D721Med (cell line): ENCODE measurements at regions not wholly inside any gene's neighbourhood (a gene's known extent, or its start where the extent isn't known, plus 50 kb on each side); places are given as distances from the start of the nearest gene placed in this dataset.

Experiments used
- DNase-seq: peaks from one replicate; pipeline ENCODE4 v3.0.0; 2011; ENCODE audit warnings: low spot score; ENCODE audit not compliant: insufficient read length
- FAIRE-seq: peaks from 2 replicates; lab custom pipeline; 2011; peaks lifted over from hg19 to GRCh38; lab: Jason Lieb, UNC
- TF ChIP-seq, protein P1 (sequence below): IDR thresholded peaks from 2 replicates; pipeline ENCODE4 v1.5.1; 2012; ENCODE audit warnings: mild to moderate bottlenecking, control low read depth; ENCODE audit not compliant: insufficient read depth; ENCODE audit errors: missing control alignments

DNA sequence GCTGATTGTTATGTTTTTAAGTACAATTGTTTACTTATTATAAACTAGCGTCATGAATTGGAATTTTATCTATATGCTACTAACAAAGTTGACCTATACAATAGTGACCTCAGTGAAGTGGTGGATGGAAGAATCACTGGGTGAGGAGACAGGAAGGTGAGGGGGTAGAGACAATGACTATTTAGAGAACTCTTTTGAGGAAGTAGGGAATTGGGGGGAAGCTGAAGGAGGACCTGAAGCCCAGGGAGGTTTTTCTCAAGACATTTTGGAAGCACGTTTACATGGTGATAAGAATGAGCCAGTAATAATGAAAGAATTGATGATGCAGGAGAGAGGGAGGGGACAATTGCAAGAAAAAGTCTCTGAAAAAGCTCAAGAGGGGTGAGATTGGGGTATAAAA, 96.4 kb downstream of the RPS12 start:
- TF ChIP-seq, protein P1, sequence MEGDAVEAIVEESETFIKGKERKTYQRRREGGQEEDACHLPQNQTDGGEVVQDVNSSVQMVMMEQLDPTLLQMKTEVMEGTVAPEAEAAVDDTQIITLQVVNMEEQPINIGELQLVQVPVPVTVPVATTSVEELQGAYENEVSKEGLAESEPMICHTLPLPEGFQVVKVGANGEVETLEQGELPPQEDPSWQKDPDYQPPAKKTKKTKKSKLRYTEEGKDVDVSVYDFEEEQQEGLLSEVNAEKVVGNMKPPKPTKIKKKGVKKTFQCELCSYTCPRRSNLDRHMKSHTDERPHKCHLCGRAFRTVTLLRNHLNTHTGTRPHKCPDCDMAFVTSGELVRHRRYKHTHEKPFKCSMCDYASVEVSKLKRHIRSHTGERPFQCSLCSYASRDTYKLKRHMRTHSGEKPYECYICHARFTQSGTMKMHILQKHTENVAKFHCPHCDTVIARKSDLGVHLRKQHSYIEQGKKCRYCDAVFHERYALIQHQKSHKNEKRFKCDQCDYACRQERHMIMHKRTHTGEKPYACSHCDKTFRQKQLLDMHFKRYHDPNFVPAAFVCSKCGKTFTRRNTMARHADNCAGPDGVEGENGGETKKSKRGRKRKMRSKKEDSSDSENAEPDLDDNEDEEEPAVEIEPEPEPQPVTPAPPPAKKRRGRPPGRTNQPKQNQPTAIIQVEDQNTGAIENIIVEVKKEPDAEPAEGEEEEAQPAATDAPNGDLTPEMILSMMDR = no peak
- FAIRE-seq (no peak), DNase-seq (no peak)

DNA sequence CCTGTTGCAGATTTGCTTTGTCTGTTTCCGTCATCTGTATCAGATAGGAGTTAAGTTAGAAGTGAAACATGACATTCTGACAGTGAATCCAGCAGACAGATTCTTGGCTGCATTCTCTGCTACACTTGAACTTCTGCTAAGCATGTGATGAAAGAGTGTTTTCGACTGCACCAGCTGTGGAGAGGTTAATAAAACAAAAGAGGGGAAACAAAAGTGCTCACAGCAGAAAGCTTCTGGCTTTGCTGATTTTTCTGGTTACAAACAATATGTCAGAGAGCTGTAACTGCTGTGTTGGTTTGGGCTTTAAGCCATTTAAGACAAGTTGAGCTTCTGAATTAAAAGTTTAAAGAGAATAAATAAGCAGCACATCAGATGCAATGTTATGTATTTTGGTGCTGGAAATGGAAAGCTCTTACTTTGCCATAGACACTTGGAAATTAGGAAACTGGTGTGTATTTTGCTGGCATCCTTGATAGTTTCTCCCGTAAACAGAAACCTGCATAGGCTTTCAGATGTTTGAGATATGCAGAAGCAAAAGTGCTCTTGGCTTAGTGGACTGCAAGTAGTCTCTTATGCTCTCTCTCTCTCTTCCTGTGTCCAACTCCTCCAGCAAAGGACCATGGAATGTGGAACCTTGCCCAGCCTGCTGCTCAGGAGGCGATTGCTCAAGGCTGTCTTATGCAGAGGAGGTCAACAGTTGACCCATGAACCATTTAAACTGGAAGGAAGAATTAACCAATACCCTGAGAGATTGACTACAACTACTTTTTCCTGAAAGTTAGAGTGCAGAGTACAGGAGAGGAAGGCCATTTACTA, 104.9 kb downstream of the RPS12 start:
- DNase-seq = no peak
- TF ChIP-seq, protein P1 = no peak
- FAIRE-seq = no peak

DNA sequence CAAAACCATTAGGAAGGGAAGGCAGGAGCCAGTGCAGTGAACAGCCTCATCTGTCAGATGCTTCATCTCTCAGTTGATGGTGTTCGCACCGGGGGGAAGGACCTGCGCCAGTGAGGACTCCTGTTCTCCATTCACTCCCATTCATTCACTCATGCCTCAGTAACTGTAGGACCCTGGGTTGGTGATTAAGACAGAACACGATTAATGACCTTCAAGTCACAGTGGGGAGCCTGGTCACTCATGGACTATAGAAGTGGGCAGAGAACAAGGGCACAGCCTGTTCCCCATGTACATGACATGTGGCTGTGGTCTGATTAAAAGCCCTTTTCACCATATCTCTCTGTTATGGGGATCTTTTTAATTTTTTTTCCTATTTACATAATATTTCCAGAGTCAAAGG, 113.3 kb downstream of the RPS12 start:
- DNase-seq (no peak), FAIRE-seq (no peak)
- TF ChIP-seq, protein P1 = no peak

- TF ChIP-seq, protein P1 = no peak
- DNase-seq (no peak), FAIRE-seq (no peak)
Measured at GRCh38 chr6:132929141-132929540, 114.8 kb downstream of the RPS12 start.

DNA sequence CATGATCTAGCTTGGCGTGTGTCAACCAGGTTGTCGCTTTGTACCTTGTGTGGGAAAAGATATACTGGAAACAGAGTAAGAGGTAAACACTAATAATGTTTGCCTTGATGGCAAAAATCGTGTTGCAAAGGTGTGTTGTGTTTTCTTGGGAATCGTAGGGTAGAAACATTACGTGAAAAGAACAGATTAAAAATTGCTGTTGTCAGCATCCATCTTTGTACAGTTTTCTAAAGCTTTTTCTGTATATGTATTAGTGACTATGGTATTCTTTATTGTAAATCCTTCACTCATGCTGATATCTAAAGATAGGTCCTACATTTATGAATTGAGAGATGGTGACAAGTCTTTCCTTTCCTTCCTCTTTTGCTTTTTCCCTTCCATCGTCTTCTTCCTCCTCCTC, 116.9 kb downstream of the RPS12 start:
- no peak for DNase-seq
- TF ChIP-seq, protein P1 = no peak
- FAIRE-seq = no peak

- FAIRE-seq = no peak
- TF ChIP-seq, protein P1 = no peak
- DNase-seq = no peak
Measured at GRCh38 chr6:132931936-132932514, 117.7 kb downstream of the RPS12 start.

GRCh38 chr6:132932588-132932987, 118.2 kb downstream of the RPS12 start:
- TF ChIP-seq, protein P1 = no peak
- no peak for FAIRE-seq
- no peak for DNase-seq
